ENCODE measurements at regions not wholly inside any gene's neighbourhood (a gene's known extent, or its start where the extent isn't known, plus 50 kb on each side); places are given as distances from the start of the nearest gene placed in this dataset.

DNA sequence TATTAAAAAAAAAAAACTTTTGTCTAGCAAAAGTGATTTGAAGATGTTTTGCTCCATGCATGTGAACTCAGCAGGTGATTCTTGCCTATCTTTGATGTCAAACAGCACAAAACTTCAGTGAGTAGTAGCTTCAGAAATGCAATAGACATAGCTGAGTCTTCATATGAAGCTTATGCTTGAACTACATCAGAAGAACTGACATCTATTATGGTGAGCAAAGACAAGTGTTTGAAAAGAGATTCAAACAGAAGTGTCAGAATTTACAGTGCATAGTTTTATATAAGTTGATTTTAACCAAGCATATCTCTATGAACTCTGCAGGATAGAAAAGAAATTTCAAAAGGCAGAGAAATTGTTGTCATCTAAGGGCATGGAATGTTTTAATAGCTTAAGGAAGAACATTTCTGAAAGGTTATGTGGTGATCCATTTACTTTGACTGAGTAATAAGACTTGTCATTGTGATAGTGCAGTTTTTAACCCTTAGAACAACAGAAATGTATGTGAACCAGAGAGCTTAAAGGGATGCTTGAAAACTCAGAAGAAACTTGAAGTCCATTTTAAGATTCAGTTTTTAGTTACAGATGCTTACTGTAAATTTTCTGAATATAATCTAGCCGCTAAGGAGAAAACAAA is 351.4 kb downstream of the MDFIC start:
- FAIRE-seq (no peak), DNase-seq (ENCODE audit: insufficient read length, low spot score) (no peak)
- TF ChIP-seq, protein P1, sequence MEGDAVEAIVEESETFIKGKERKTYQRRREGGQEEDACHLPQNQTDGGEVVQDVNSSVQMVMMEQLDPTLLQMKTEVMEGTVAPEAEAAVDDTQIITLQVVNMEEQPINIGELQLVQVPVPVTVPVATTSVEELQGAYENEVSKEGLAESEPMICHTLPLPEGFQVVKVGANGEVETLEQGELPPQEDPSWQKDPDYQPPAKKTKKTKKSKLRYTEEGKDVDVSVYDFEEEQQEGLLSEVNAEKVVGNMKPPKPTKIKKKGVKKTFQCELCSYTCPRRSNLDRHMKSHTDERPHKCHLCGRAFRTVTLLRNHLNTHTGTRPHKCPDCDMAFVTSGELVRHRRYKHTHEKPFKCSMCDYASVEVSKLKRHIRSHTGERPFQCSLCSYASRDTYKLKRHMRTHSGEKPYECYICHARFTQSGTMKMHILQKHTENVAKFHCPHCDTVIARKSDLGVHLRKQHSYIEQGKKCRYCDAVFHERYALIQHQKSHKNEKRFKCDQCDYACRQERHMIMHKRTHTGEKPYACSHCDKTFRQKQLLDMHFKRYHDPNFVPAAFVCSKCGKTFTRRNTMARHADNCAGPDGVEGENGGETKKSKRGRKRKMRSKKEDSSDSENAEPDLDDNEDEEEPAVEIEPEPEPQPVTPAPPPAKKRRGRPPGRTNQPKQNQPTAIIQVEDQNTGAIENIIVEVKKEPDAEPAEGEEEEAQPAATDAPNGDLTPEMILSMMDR (IDR thresholded peaks at IDR 0.05; ENCODE audit: insufficient read depth, missing control alignments) = no peak

DNA sequence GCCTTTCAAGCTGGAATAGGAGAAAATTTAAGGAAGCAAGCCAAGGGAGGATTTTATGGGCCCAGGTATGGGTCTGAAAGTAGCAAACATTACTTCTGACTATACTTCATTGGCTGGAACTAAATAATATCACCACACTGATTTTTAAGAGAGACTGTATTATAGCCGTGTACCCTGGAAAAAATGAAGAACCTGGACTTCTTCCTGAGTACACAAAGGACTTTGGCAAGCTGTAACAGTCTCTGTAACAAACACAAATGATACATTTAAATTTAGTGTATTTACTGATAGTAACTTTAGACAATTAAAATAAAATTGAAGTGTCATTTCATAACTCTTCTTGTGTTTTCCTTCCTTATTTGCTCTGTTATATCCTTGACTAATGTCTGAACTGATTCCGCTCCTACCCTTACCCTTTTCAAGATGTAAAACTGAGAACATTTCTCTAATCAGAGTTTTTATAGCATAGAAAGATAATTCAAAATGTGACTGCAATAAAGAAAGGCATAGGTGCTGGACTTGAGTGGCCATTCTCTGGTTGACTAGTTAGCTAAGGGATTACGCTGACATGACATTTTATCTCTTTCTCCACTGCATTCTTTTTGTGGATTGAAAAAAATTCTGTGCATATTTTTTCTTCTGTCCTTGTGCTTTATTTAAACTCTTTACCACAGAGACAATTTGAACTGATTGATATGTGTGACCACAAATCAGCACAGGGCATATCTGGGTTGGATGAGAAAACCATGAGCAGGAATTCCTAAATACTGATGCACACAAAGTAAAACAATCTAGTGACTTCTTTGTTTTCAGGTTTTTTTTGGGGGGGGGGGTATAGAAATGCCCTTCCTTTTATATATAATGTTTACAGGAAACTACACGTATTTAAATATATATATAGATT is 349.7 kb downstream of the MDFIC start:
- no peak for FAIRE-seq
- TF ChIP-seq, protein P1 (IDR thresholded peaks at IDR 0.05; ENCODE audit: insufficient read depth, missing control alignments) = no peak
- DNase-seq (ENCODE audit: insufficient read length, low spot score) = no peak

DNA sequence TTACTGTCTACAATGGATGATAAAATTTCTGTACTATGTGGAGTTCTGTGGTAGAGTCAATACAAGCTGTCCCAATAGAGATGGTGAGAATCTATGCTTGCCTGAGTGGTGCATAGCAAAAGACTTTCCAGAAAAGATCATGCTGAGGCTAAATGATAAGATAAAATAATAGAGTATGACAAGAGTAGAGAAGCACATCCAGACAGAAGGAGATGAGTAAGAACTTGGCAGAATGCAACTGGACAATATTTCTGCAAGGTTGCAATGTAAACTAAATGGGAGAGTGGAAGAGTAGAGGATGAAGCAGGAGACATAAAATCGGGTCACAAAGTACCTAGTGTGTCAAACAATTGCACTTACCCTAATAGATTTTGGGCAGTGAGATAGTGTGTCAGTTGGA is 347.6 kb downstream of the MDFIC start:
- DNase-seq (ENCODE audit: insufficient read length, low spot score) = no peak
- TF ChIP-seq, protein P1 (IDR thresholded peaks at IDR 0.05; ENCODE audit: insufficient read depth, missing control alignments) = no peak
- no peak for FAIRE-seq

DNA sequence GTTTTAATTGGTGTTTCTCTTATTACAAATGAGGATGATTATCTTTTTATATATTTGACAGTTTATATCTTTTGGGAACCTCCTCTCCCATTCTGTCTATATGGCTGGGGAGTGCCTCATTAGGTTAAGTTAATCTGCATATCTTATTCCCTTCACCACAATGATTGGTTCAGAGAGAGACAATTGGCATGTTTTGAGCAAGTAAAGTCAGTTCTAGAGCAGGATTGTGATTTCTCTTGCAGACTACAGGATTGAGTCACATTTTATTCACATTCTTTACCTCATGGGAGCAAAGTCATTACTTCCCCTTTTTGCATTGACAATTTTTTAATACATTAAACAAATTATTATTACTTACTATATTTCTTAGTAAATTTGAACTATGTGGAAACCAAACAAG is 345.6 kb downstream of the MDFIC start:
- TF ChIP-seq, protein P1 (IDR thresholded peaks at IDR 0.05; ENCODE audit: insufficient read depth, missing control alignments) = no peak
- DNase-seq (ENCODE audit: insufficient read length, low spot score) = no peak
- no peak for FAIRE-seq

DNA sequence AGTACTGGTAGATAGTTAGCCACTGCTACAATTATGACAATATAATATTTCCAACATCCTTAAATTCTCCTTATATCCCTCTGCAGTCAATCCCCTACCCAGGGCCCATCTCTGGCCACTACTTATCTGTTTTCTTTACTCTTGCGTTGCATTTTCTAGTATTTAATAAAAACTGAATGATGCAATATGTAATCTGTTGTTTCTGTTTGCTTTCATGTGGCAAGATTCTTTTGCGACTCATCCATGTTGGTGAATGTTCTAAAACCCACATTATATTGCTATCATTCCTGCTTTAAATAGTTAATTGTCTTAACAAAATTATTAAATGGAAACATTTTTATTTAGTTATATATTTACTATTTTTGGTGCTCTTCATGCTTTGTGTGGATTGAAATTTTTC is 338.5 kb downstream of the MDFIC start:
- TF ChIP-seq, protein P1 (IDR thresholded peaks at IDR 0.05; ENCODE audit: insufficient read depth, missing control alignments) = no peak
- no peak for FAIRE-seq
- no peak for DNase-seq (ENCODE audit: insufficient read length, low spot score)

DNA sequence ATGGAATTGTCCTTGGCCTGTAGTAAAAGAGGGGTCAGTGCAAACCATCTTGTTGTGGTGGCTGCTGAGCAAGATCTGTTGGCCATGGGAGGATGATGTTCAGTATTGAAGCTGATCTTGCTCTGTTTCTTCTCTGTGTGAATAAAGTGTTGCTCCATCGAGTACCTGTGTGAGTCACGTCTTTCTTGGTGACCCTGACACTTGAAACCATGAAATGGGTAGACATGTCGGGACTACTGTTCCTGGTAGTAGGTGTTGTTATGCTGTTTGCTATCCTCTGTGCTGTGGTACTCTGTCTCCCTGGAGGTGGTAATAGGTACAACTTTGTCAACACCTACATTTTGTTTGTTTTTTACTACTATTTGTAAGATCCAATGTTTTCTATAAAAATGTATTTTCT is 330.6 kb downstream of the MDFIC start:
- FAIRE-seq = no peak
- no peak for DNase-seq (ENCODE audit: insufficient read length, low spot score)
- TF ChIP-seq, protein P1 (IDR thresholded peaks at IDR 0.05; ENCODE audit: insufficient read depth, missing control alignments) = no peak

DNA sequence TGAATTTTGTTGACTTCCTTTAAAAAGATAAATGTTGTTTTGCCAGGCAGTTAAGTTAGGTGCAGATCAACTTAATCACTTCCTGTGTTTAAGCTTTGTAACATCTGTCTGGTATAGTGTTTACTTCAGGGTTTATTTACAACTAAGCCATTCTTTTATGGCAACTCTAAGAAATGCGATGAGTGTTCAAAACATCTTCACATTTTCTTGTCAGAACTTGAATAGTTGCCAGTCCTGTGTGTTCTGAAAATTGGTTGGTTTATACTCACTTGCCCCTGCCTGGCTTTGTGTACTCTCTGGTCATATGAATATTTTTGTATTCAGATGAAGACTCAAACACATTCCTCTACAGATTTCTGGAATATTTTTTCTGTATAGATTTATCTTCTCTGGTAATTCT is 327.2 kb downstream of the MDFIC start:
- TF ChIP-seq, protein P1 (IDR thresholded peaks at IDR 0.05; ENCODE audit: insufficient read depth, missing control alignments) = no peak
- no peak for FAIRE-seq
- DNase-seq (ENCODE audit: insufficient read length, low spot score) = no peak
